Stimulated activated CD4-positive, alpha-beta T cell treated with anti-CD3 and anti-CD28 coated beads, Interleukin-2, amount 100 ng/mL, for 48 hours (primary cell): ENCODE measurements at regions not wholly inside any gene's neighbourhood (a gene's known extent, or its start where the extent isn't known, plus 50 kb on each side); places are given as distances from the start of the nearest gene placed in this dataset.

ENCODE experiments used
- DNase-seq, 2 donors: peaks; one replicate each; pipeline ENCODE4 v3.0.0-alpha.2; 2020

GRCh38 chr5:74279244-74279643 lies 361.3 kb downstream of the ENC1 start:
- no peak for DNase-seq

- DNase-seq: no peak
Observed at GRCh38 chr5:74277418-74277817, 363.1 kb downstream of the ENC1 start.

- no peak for DNase-seq
Observed at GRCh38 chr5:74275171-74275992, 365.1 kb downstream of the ENC1 start.

GRCh38 chr5:74274326-74274725 lies 366.2 kb downstream of the ENC1 start:
- DNase-seq: no peak

GRCh38 chr5:74272831-74273451 lies 367.6 kb downstream of the ENC1 start:
- no peak for DNase-seq

- DNase-seq: no peak
Observed at GRCh38 chr5:74272024-74272775, 368.3 kb downstream of the ENC1 start.

GRCh38 chr5:74268297-74268696 lies 372.2 kb downstream of the ENC1 start:
- DNase-seq: no peak

- DNase-seq: no peak
Observed at GRCh38 chr5:74266836-74267235, 373.7 kb downstream of the ENC1 start.

- DNase-seq: no peak
Observed at GRCh38 chr5:74266132-74266531, 374.4 kb downstream of the ENC1 start.

GRCh38 chr5:74262544-74263207 lies 377.9 kb downstream of the ENC1 start:
- no peak for DNase-seq

- no peak for DNase-seq
Observed at GRCh38 chr5:74261866-74262265, 378.7 kb downstream of the ENC1 start.

- DNase-seq: no peak
Observed at GRCh38 chr5:74261421-74261820, 379.1 kb downstream of the ENC1 start.

- no peak for DNase-seq
Observed at GRCh38 chr5:74259572-74259971, 381.0 kb downstream of the ENC1 start.

GRCh38 chr5:74258314-74258665 lies 382.2 kb downstream of the ENC1 start:
- DNase-seq: no peak

- no peak for DNase-seq
Observed at GRCh38 chr5:74257645-74258313, 382.7 kb downstream of the ENC1 start.

GRCh38 chr5:74257060-74257527 lies 383.4 kb downstream of the ENC1 start:
- DNase-seq: no peak

GRCh38 chr5:74255692-74256392 lies 384.7 kb downstream of the ENC1 start:
- no peak for DNase-seq

GRCh38 chr5:74254257-74254656 lies 386.3 kb downstream of the ENC1 start:
- DNase-seq: no peak

GRCh38 chr5:74252044-74252443 lies 388.5 kb downstream of the ENC1 start:
- DNase-seq: no peak

GRCh38 chr5:74251141-74252035 lies 389.1 kb downstream of the ENC1 start:
- DNase-seq: no peak
